GM19240 (cell line): ENCODE measurements at regions not wholly inside any gene's neighbourhood (a gene's known extent, or its start where the extent isn't known, plus 50 kb on each side); places are given as distances from the start of the nearest gene placed in this dataset.

Experiments used
- DNase-seq: peaks from one replicate; pipeline ENCODE4 v3.0.0; 2011; ENCODE audit warnings: low spot score; ENCODE audit not compliant: insufficient read length

DNA sequence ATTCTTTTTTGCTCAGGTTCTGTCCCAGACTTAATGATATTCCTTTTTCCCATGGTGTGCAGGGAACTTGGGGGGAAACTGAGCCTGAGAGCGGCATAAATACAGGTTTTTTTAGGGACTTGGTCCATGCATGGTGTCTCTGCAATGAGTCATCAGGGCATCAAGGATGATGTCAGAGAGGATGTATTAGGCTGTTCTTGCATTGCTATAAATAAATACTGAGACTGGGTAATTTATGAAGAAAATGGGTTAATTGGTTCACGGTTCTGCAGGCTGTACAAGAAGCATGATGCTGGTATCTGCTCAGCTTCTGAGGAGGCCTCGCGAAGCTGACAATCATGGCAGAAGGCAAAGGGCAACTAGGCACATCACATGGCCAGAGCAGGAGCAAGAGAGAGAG, 185.4 kb downstream of the RAB11FIP2 start:
- no peak for DNase-seq

DNA sequence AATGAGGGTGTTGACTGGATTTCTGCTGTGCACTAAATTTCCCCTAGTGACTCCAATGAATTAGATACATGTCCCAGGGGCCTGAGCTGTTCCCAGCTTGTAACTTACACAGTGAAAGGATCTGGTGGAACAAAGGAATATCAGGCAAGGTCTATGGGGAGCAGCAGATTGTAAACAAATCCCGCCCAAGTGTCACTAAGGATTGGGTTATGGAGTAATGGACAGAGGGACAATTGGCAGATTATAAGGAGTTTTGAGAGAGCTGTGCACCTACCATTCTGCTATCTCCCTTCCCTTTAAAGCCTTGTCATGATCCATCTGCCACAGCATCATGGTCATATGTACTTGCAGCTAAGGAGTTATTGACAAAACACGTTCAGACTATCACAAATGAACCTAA, 183.0 kb downstream of the RAB11FIP2 start:
- no peak for DNase-seq

DNA sequence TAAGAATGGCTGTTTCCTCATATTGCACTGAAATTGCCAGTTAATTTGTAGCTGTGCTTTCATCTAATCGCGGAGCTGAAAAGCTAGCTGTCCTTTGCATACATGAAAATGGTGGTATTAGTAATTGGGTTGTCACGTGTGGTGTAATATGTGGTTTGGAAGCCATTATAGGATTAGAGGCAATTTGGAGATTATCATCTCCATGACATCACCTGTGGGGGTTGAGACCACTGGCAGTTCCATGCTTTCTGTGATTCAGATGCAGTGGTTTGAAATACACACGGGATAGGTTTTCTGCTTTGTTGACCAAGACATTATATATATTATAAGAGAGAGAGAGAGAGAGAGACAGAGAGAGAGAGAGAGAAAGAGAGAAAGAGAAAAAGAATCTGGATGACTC, 180.8 kb downstream of the RAB11FIP2 start:
- no peak for DNase-seq

DNA sequence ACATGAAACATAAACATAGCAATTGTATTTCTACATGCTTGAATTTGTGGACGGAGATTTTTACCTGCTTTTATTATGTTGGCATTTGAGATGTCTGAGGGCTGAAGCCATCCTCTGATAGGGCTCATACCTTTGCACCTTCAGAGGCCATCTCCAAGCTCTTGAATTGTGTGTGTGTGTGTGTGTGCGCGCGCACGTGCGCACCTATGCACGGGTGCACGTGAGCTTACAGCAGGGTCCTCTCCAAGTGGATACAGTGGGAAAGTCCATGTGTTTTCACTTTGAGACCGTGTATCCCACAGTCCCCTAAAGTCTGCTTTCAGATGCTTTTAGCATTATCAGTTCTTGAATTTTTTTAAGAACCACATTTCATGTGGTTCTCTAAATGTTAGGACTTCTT, 178.6 kb downstream of the RAB11FIP2 start:
- DNase-seq = no peak

DNA sequence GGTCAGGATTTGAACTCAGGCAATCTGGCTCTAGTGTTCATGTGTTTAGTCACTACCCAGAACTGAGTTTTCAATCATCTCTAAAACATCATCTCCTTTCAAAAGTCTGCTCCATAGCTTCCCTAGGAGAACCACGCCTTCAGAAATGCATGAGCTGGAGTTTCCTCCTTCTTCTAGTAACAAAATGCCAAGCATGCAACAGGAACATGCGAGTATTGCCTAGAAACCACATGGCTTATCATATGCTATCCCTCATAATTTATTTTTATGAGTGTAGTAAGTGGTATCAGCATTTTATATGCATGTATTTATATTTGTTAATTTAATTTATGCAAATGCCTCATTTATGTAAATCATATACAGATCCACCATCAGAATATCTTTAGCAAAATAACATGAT, 170.9 kb downstream of the RAB11FIP2 start:
- DNase-seq = no peak

DNA sequence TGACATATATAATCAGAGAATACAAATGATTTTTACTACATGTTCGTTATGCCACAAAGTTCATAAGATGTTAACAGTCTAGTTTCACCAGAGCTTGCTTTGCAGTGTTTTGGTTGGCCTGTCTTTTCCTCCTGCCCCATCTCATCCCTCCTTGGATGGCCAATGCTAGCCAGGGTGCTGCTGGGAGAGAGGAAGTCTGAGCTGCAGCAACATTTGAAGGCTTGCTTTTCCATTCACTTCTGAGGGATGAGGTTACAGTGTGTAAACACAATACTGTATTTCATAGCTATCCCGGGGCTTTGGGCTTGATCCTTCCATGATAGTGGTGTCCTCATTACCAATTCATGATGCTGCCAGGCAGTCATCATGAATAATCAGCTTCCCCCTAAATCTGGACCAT, 170.5 kb downstream of the RAB11FIP2 start:
- DNase-seq = no peak

DNA sequence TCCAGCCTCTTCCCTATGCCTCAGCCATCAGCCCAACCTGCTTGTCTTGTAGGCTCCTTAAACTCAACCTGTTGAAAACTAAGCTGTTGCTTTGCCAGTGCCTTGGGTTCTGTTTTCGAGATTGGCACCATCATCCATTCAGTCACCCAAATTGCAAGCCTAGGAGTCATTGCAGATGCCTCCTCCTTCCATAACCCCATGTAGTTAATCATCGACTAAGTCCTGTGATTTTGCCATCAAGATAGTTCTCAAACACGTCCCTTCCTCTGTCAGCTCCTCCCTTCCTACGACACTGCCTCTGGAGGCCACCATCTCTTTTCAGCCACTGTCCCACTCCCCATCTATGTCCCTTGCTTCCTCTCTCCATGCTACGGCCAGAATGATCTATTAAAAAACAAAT, 168.1 kb downstream of the RAB11FIP2 start:
- DNase-seq = no peak

DNA sequence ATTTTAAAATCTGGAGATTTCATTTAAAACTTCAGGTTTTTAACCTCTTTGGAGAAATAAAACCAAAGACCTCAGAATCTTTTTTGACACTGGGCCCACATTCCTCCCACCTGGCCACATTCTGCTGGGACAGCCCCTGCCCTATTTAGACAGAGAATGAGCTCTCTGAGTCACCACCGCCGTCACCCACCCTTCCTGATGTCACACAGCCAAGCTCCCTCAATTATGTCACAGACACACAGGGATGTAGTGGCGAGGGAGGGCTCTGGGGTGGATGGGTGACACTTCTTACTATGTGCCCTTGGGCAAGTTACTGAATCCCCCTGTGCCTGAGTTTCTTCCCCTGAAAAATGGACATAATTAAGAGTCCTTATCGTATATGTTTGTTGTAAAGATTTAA, 162.6 kb downstream of the RAB11FIP2 start:
- DNase-seq = no peak

DNA sequence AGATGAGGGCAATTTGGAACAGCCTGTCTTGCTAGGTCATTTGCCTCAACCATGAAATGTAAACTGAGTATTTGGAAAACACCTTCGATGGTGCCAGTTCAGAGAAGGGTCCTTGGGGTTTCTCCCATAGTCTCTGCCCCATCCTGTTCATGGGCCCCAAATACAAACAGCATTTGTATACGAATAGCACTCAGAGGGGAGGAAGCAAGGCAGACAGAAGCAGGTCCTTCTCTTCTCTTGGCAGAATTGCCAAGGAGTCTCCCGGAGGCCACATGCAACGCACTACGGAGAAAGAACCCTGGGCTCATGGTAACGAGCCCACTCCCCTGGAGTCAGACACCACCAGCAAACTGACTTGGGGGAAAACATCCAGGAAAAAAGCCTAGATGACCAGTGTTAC, 162.1 kb downstream of the RAB11FIP2 start:
- no peak for DNase-seq

DNA sequence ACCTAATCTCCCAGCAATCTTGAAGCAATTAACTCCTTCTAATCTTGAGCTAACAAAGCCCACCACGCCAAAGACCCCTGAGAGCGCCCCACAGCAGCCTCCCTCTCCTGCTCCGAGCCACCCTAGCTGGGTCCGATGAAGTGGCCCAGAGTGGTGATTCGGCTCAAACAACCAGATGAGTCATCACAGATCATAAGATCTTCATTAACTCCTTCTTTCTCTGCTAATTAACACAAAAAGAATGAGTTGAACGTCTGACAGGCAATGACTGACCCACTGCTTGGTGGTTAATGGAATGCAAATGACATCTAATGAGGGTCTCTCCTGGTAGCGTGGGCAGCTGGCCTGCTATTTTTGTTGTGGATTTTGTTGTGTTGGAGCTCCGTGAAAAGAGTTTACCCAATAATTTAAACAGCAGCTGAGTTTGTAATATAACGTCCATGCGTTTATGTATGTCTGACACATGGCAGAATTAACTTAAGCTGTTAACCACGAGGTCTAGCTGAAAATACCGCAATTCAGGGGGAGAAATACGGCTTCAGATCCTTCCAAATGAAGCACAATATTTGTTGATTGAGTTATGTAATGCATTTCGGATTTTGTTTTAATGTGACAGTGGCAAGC, 161.4 kb downstream of the RAB11FIP2 start:
- no peak for DNase-seq

DNA sequence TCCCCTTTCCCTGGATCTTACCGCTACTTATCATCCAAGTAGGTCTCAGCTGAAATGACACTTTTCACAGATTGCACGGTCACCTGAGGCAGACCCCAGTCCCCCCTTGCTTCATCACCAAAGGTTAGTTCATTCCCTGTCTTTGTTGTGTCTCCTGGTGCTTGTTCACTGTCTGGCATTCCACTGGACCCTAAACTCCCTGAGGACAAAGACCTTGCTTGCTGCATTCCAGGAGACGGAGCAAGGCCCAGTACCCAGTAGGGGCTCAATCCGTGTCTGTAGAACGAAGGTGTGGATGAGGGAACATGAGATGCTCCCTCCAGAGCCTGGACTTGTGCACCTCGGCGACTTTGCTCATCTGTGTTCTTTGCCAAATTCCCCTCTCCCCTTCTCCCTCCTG, 160.0 kb downstream of the RAB11FIP2 start:
- no peak for DNase-seq

DNA sequence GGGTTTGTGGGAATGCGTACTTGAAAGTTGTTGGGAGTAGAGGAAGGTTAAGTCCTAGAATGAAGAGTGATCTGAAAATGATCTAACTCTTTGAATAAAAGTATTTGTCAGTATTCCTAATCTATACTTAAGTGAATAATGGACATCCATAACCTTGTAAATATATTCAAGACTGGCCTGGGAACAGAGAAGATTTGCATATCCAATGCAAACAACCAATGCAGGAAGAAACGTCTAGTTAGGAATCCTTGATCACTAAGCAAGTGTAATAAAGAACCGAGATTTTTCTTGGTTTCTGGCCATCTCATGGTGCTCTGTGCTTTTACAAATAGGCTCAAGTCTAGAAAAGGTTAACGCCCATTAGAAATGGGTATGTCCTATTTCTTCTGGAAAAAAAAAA, 157.1 kb downstream of the RAB11FIP2 start:
- DNase-seq = no peak

DNA sequence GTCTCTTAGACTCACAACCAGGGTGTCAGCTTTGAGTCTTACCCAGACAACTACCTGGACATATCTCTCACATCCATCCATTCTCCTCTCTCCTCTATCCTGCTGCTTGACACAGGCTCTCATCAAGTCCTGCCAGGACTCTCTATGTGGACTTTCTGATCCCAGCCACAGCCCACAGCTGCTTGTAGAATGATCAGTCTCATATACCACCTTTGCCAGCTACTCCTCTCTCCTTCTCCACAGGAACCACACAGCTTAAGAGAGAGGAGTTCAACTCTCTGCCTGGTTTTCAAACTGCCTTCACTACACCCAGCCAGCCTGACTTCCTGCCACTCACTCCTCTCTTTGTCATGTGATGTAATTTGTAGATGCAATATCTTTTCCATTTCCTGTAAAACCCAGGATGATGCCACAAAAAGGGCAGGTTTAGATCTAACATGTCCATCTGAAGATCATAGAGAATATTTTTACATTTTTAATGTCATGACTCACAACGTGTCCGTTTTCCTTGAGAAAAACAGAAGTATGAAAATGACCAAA, 154.0 kb downstream of the RAB11FIP2 start:
- DNase-seq = no peak

DNA sequence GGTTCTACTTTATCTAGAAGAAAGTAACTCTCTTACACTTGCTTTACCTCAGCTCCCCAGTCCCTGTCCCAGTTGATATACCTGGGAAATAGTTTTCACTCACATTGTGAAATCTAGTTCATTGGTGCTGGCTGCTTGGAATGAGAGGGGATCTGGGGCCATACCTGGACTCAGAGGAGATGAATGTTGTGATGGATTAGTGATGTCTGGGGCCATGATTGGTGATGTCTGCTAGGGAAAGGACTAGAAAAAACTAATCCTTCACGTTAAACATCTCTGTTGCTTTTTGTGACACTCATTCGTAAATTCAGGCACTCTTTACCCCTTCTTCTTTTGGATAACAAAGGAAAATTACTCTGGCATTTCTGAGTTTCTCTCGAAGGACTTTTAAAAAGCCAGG, 152.4 kb downstream of the RAB11FIP2 start:
- DNase-seq = no peak

DNA sequence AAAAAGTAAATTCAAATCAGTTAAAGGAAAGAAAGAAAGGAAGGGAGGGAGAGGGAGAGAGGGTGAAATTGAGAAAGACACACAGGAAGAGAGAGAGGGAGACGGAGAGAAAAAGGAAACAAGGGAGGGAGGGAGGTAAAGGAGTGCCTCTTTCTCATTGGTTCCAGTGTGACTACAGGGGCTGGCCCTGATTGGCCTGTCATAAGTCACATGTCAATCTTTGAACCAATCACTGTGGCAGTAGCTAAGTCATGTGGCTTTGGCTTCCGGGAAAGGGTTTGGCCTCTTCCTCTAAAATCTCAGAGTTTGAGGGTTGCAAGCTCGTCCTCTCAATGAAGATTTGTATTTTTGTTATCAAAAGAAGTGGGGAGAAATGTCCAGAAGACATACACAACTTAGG, 150.2 kb downstream of the RAB11FIP2 start:
- no peak for DNase-seq

DNA sequence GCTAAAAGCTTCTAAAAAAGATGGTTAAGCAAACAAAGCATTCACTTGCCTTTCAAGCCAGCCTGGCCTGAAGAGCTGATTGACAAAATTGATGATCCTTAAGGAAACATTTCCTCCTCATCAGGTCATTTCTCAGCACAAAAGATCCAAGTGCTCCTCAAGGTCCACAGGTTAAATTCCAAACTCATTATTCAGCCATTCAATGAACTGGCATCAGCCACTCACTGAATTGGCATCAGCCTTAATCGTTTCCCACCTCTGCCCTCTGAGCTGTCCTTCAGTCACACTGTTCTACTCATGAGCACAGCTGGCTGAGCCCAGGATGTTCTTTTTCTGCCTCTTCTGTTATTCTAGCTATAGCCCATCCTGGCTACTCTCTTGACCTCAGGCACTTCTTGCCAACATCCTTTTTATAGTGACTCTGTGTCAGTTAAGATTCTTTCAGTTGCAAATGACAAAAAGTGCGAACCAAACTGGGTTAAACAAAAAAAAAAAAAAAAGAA, 147.5 kb downstream of the RAB11FIP2 start:
- DNase-seq = no peak

DNA sequence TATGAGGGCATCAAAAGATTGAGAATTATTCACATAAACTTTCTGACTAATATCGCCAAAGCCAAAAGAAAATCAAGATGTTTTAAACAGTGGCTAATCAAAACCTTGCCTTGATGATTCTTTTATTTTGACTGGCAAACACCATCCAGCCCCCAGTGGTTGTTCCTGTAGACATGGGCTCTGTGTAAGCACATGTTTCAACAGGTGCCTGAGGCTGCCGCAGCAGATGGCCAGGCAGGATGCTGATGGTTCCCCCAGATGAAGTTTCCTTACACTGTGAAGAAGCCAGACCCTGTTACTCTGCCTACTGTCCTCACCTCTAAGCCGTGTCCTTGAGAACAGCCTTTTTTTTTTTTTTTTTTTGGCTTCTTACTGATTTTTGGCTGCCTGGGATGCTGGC, 146.5 kb downstream of the RAB11FIP2 start:
- no peak for DNase-seq

DNA sequence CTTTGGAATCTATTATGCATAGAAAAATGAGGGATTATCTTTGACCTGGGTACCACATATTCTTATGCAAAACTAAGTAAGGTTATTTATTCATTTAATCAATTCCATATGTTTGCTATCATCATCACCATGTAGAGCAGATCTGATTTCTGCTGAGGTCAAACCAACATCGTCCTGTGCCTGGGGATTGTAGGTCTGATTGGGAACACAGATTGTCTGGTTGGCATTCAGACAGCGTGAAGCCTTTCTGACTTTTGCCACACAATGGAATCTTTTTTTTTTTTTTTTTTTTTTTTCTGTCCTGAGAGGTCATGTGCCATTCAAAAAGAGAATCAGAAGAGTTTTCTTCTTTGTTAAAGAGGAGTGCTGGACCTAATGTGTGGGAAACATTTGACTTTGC, 142.9 kb downstream of the RAB11FIP2 start:
- no peak for DNase-seq

DNA sequence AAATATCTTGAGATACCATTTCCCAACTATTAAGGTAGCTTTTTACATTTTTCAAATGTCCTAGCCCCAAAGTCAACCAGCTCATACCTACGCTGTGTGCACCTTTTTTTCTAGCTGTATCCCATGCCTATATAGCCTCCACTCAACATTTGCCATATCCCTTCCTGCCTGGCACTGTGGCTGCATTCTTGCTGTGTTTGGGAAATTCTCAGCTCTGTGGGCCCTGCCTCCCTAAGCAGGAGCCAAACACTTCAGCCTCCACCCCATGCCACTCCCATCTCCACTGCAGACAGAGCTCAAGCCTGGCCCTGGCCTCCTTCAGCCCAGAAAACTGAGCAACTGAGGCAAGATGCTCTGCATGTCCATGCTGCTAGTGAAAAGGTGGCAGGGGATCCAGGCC, 141.3 kb downstream of the RAB11FIP2 start:
- no peak for DNase-seq

DNA sequence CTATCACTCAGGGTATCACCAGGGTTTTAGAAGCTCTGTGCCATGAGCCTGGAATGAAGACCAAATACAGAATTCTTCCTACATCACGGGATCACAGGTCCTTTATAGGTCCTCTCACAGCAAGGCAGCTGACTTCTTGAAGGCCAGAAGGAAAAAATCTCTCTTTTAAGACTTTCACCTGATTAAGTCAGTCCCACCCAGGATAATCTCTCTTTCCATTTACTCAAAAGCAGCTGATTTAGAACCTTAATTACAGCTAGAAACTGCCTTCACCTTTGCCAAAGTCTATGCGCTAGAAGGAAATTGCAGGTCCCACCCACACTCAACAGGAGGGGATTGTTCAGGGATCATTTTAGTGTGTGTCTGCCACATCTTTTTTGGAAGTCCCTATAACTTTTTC, 135.1 kb downstream of the RAB11FIP2 start:
- DNase-seq = no peak

DNA sequence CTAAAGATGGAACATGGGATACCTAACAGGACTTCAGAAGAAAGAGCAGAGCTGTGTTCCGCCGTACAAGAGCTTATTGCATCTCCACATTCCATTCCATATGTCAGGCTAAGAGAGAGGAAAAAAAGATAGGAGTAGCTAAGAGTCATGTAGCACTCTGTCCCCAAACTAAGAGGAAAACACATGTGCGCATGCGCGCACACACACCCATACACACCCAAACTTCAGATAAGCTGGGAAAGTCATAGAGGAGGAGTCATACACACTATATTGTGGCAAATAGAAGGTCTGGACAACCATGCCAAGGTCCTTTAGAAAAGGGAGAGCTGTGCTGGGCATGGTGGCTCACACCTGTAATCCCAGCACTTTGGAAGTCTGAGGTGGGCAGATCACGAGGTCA, 132.4 kb downstream of the RAB11FIP2 start:
- DNase-seq = no peak

DNA sequence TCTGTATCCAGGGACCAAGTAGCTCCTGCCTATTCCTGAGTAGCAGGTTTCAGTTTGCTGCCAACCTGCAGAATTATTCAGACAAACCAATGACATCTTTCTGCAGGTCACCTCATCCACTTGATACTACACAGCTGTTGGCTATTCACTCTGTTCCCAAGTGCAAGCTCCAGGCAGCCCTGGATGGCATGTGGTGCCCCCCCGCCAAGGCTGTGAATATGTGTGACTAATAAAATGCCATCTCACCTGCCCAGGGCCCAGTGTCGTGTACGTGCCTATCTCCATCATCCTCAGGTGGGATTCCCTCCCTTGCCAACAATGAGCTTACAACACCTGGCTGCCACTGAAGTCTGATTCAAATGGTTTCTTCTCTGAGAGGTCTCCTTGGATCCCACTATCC, 125.8 kb downstream of the RAB11FIP2 start:
- no peak for DNase-seq

DNA sequence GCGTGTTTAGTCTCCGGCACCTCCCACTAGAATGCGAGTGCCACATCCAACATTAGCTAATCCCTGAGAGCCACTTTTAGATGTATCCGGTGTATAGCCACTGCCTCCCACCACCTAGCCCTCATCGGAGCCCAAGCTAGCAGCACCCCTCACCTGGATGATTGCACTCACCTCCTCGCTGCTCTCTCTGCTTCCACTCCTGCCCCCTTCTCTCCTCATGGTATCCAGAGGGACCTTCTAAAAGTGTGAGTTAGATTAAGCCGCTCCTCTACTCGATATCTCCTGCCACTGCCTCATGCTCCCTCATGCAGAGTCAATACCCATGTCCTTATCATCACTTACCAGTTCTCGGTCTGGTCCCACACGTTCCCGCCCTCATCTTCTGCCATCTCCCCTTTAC, 125.3 kb downstream of the RAB11FIP2 start:
- no peak for DNase-seq

DNA sequence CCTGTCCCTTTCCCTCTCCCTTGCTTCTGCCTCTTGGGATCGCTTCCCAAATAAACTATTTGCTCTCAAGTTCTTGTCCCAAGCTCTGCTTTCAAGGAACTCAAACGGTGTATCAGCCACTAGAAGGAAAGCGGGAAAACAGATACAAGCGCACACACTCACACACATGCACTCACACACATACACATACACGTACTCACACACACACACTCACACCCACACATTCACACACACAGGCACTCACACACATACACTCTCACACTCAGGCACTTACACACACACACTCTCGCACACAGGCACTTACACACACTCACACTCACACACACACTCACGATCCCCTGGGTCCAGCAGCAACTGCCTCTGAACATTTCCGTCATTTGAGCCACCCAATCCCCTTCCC, 121.9 kb downstream of the RAB11FIP2 start:
- DNase-seq = no peak
